Esophagus muscularis mucosa (tissue), 4 donors: ENCODE measurements at regions not wholly inside any gene's neighbourhood (a gene's known extent, or its start where the extent isn't known, plus 50 kb on each side); places are given as distances from the start of the nearest gene placed in this dataset.
A peak's percentile ranks its signal among the peaks of the same experiment; 100 is the strongest.

Source experiments
- DNase-seq: peaks from one replicate; pipeline ENCODE4 v3.0.0-alpha.2; 2017; ENCODE audit errors: extremely low spot score
- H3K27ac ChIP-seq, 4 donors: fragments of 200-600 bp; sonication (generic); replicated peaks in 1 of 4; 1 replicate in 3 of 4; 2 replicates in 1 of 4; pipeline ENCODE4 v1.5.1; 2016 to 2019; ENCODE audit warnings: mild to moderate bottlenecking in 1 of 4
- H3K27me3 ChIP-seq, 4 donors: fragments of 200-600 bp; sonication (generic); one replicate each; pipeline versions ENCODE4 v1.5.1 to v1.6.0; 2016 to 2019
- H3K36me3 ChIP-seq, 4 donors: fragments of 200-600 bp; sonication (generic); one replicate each; pipeline ENCODE4 v1.5.1; 2016 to 2019
- H3K4me1 ChIP-seq, 4 donors: fragments of 200-600 bp; sonication (generic); one replicate each; pipeline ENCODE4 v1.5.1; 2016 to 2019
- H3K4me3 ChIP-seq, 4 donors: fragments of 200-600 bp; sonication (generic); 1 replicate in 2 of 4; 2 replicates in 2 of 4; pipeline ENCODE4 v1.5.1; 2016 to 2019; ENCODE audit warnings: mild to moderate bottlenecking in 4 of 4, moderate library complexity in 1 of 4
- H3K9me3 ChIP-seq, 4 donors: fragments of 200-600 bp; sonication (generic); 1 replicate in 3 of 4; 2 replicates in 1 of 4; pipeline ENCODE4 v1.5.1; 2016 to 2019
- CTCF ChIP-seq, 3 experiments: fragments of 200-600 bp in 2 of 3; fragments of 450-650 bp in 1 of 3; sonication (generic) in 2 of 3; IDR thresholded peaks; one replicate each; pipeline ENCODE4 v1.5.1; 2017 to 2019; ENCODE audit warnings: antibody characterized with exemption in 3 of 3, mild to moderate bottlenecking in 2 of 3, moderate library complexity in 1 of 3
- EP300 ChIP-seq: sonication (generic); formaldehyde crosslinking; IDR thresholded peaks from one replicate; pipeline ENCODE4 v1.6.1; 2017; ENCODE audit warnings: antibody characterized with exemption
- POLR2A ChIP-seq: fragments of 450-650 bp; IDR thresholded peaks from one replicate; pipeline ENCODE4 v1.6.1; 2017; ENCODE audit warnings: antibody characterized with exemption, moderate library complexity, mild to moderate bottlenecking, low read depth
- POLR2AphosphoS5 ChIP-seq, 2 donors: sonication (generic); formaldehyde crosslinking; IDR thresholded peaks; one replicate each; pipeline ENCODE4 v1.6.1; 2017; ENCODE audit warnings: antibody characterized with exemption in 2 of 2
- WGBS: methylation state at CpG from one replicate; pipeline ENCODE4 v1.1.5; 2018; 5-methylcytosine and 5-hydroxymethylcytosine counted together
- intact Hi-C: fragments of 100-400 bp; cut with DNase I; formaldehyde crosslinking; loops from one replicate; pipeline ENCODE4 v1.15.1; 2023

- H3K27ac ChIP-seq = no peak overlapping the region
- 96% methylated on average over 3 of the region's 3 CpGs for WGBS
- H3K27me3 ChIP-seq = no peaks in the 10 kb centered on the region
- no peaks in the 10 kb centered on the region for H3K36me3 ChIP-seq
- TF ChIP-seq POLR2A (no peak), EP300 (no peak), POLR2AphosphoS5 (IDR thresholded peaks at IDR 0.05) (no peak)
- H3K4me3 ChIP-seq = no peak overlapping the region
- H3K9me3 ChIP-seq = peaks cover 0 to 11% (median 9%) of the 10 kb centered on the region in 4 donors
- DNase-seq = no peak
- H3K4me1 ChIP-seq = no peaks in the 10 kb centered on the region
- intact Hi-C loops = no loop called here
Measured at GRCh38 chr5:130555429-130555828, 609.6 kb downstream of the HINT1 start.

DNA sequence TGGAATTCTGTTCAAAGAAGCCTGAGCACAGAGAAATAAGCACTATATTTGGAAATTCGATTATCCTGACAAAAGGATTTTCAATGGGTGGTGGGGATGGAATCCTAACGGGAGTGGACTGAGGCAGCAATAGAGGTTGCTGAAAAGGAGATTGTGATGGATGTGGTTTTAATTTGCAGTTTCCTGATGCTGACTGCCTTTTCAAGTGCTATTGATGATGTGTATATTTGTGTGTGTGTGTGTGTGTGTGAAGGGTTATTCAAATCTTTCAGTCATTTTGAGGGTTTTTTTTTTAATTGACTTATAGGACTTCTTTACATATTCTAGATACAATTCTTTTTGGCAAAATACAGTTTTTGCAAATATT is 614.5 kb downstream of the HINT1 start:
- Histone ChIP-seq H3K4me1 (no peaks in the 10 kb centered on the region), H3K4me3 (no peak overlapping the region), H3K27ac (no peak overlapping the region), H3K36me3 (no peaks in the 10 kb centered on the region), H3K27me3 (no peaks in the 10 kb centered on the region), H3K9me3 (peaks cover 0 to 13% (median 3%) of the 10 kb centered on the region in 4 donors)
- intact Hi-C loops = no loop called here
- TF ChIP-seq EP300 (no peak), POLR2AphosphoS5 (IDR thresholded peaks at IDR 0.05) (no peak), POLR2A (no peak), CTCF (IDR thresholded peaks at IDR 0.05) (no peak)
- DNase-seq = no peak
- WGBS = 41% methylated on average over 2 of the region's 2 CpGs

- Histone ChIP-seq H3K36me3 (no peaks in the 10 kb centered on the region), H3K4me1 (no peaks in the 10 kb centered on the region), H3K27ac (no peak overlapping the region), H3K27me3 (no peaks in the 10 kb centered on the region), H3K9me3 (peaks cover 0 to 18% (median 6%) of the 10 kb centered on the region in 4 donors), H3K4me3 (no peak overlapping the region)
- no peak for DNase-seq
- TF ChIP-seq CTCF (IDR thresholded peaks at IDR 0.05) = no peak
- TF ChIP-seq POLR2A = no peak
- TF ChIP-seq POLR2AphosphoS5 (IDR thresholded peaks at IDR 0.05) = peak in 1 of 2 donors; percentile 7
- TF ChIP-seq EP300 = no peak
- WGBS = 63% methylated on average over 5 of the region's 5 CpGs
- intact Hi-C loops = no loop called here
Measured at GRCh38 chr5:130549884-130550561, 615.0 kb downstream of the HINT1 start.

DNA sequence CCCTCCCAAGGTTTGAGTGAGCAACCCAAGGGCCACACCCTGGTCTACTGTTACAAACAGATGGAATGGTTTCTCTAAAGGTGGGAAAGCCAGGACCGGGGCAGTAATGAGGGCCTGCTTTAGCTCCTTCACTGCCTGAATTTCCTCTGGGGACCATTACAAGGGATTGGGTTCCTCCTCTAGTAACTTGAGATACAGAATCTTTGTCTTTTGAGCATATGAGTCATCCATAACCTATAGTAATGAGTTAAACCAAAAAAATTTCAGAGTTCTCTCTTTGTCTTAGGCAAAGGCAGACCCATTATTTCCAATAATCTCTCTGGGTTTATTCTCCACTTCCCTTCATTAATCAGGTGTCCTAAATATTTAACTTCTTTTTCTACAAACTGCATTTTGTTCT is 618.8 kb downstream of the HINT1 start:
- TF ChIP-seq EP300 (no peak), POLR2A (no peak), CTCF (IDR thresholded peaks at IDR 0.05) (no peak), POLR2AphosphoS5 (IDR thresholded peaks at IDR 0.05) (no peak)
- no peaks in the 10 kb centered on the region for H3K36me3 ChIP-seq
- no peak overlapping the region for H3K27ac ChIP-seq
- peaks cover 0 to 29% (median 21%) of the 10 kb centered on the region in 4 donors for H3K9me3 ChIP-seq
- intact Hi-C loops = no loop called here
- no peaks in the 10 kb centered on the region for H3K4me1 ChIP-seq
- no peak overlapping the region for H3K4me3 ChIP-seq
- WGBS = 0% methylated on average over 1 of the region's 1 CpG
- DNase-seq = no peak
- H3K27me3 ChIP-seq = no peaks in the 10 kb centered on the region

DNA sequence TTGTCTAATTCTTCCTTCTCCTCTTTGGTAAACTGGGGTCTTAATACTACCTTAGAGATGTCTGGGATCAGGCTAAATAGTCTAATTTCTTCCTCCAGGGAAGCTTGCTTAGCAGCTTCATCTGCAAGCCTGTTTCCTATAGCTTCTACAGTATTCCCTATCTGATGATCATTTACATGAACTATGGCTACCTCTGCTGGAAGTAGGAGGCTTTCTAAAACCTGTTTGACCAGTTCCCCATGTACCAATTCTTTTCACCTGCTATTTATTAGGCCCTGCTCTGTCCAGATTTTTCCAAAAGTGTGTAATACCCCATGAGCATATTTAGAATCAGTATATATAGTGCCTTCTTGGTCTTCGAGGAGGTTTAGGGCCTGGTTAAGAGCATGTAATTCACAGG is 619.8 kb downstream of the HINT1 start:
- H3K36me3 ChIP-seq = no peaks in the 10 kb centered on the region
- H3K27ac ChIP-seq = no peak overlapping the region
- H3K4me1 ChIP-seq = no peaks in the 10 kb centered on the region
- WGBS = 77% methylated on average over 1 of the region's 1 CpG
- no peaks in the 10 kb centered on the region for H3K27me3 ChIP-seq
- DNase-seq = no peak
- TF ChIP-seq POLR2A (no peak), POLR2AphosphoS5 (IDR thresholded peaks at IDR 0.05) (no peak), CTCF (IDR thresholded peaks at IDR 0.05) (no peak), EP300 (no peak)
- intact Hi-C loops = no loop called here
- H3K4me3 ChIP-seq = no peak overlapping the region
- peaks cover 0 to 29% (median 21%) of the 10 kb centered on the region in 4 donors for H3K9me3 ChIP-seq
